A549 (cell line): ENCODE measurements at regions not wholly inside any gene's neighbourhood (a gene's known extent, or its start where the extent isn't known, plus 50 kb on each side); places are given as distances from the start of the nearest gene placed in this dataset.
A peak's percentile ranks its signal among the peaks of the same experiment; 100 is the strongest.

Experiments
- ATAC-seq, 2 experiments: fragments of 200-7000 bp in 1 of 2; fragments of >200 bp in 1 of 2; cut with Nextera tagmentation in 1 of 2; cut with Tn5 transposase in 1 of 2; 3 replicates each; pipeline versions ENCODE4 v1.8.0 to v1.9.1; 2018 to 2020; ENCODE audit warnings: mild to moderate bottlenecking in 1 of 2, moderate library complexity in 1 of 2
- CTCF ChIA-PET: fragments of 300-600 bp; sonication (Branson Sonifier 250); formaldehyde crosslinking; extraction: SDS; loops from one replicate; lab custom pipeline; 2021; ENCODE audit warnings: antibody characterized with exemption, inconsistent platforms; lab: Yijun Ruan, JAX
- POLR2A ChIA-PET: fragments of 350-600 bp; formaldehyde crosslinking; extraction: SDS; loops from one replicate; lab custom pipeline; 2021; ENCODE audit warnings: antibody characterized with exemption, inconsistent platforms; lab: Yijun Ruan, JAX
- DNase-seq, 2 experiments: peaks; one replicate each; pipeline versions ENCODE4 v3.0.0 to v3.0.0-alpha.2; 2011 to 2016; ENCODE audit warnings: low read depth in 1 of 2, low spot score in 1 of 2
- FAIRE-seq: peaks from 2 replicates; lab custom pipeline; 2011; peaks lifted over from hg19 to GRCh38; lab: Jason Lieb, UNC
- H3K27ac ChIP-seq, 2 experiments: fragments of >200 bp; sonication (Bioruptor Twin); formaldehyde crosslinking; 3 replicates each; pipeline ENCODE4 v1.5.1; 2016 to 2017
- H3K4me1 ChIP-seq: fragments of >200 bp; sonication (Bioruptor Twin); formaldehyde crosslinking; 3 replicates; pipeline ENCODE4 v1.6.1; 2016
- H3K4me2 ChIP-seq: fragments of >200 bp; sonication (Bioruptor Twin); formaldehyde crosslinking; 3 replicates; pipeline ENCODE4 v1.6.1; 2016
- H3K4me3 ChIP-seq: fragments of >200 bp; sonication (Bioruptor Twin); formaldehyde crosslinking; 3 replicates; pipeline ENCODE4 v1.5.1; 2016
- H3K9me3 ChIP-seq: fragments of >200 bp; sonication (Bioruptor Twin); formaldehyde crosslinking; 3 replicates; pipeline ENCODE4 v1.6.1; 2016
- BHLHE40 ChIP-seq: IDR thresholded peaks from 2 replicates; pipeline ENCODE4 v1.6.1; 2012; ENCODE audit warnings: low read depth, low read length, inconsistent platforms
- CBX8 ChIP-seq: fragments of 200-600 bp; sonication (generic); IDR thresholded peaks from 2 replicates; pipeline ENCODE4 v1.6.1; 2016
- CEBPB ChIP-seq, 2 experiments: fragments of >200 bp in 1 of 2; sonication (Bioruptor Twin) in 1 of 2; formaldehyde crosslinking in 1 of 2; IDR thresholded peaks; 2 replicates each; pipeline ENCODE4 v1.6.1; 2012 to 2016
- CHD2 ChIP-seq: fragments of 150-350 bp; IDR thresholded peaks from 2 replicates; pipeline ENCODE4 v1.6.1; 2014; ENCODE audit warnings: low read length; ENCODE audit not compliant: partially characterized antibody
- E2F6 ChIP-seq: IDR thresholded peaks from 2 replicates; pipeline ENCODE4 v1.6.1; 2012; ENCODE audit warnings: low read depth, borderline replicate concordance
- ELK1 ChIP-seq: fragments of 150-350 bp; IDR thresholded peaks from 2 replicates; pipeline ENCODE4 v1.6.1; 2014; ENCODE audit warnings: low read depth, mild to moderate bottlenecking, low read length
- FOSL2 ChIP-seq, 2 experiments: fragments of 450-650 bp in 1 of 2; fragments of >200 bp in 1 of 2; sonication (Bioruptor Twin) in 1 of 2; formaldehyde crosslinking; IDR thresholded peaks; 2 replicates each; pipeline versions ENCODE4 v1.5.0 to v1.6.1; 2016 to 2020; ENCODE audit warnings: mild to moderate bottlenecking in 1 of 2, moderate library complexity in 1 of 2
- FOXS1 ChIP-seq: fragments of 250-450 bp; sonication (Bioruptor Pico); IDR thresholded peaks from 2 replicates; pipeline ENCODE4 v1.5.0; 2020; ENCODE audit warnings: mild to moderate bottlenecking, moderate library complexity
- GATA3 ChIP-seq: IDR thresholded peaks from 2 replicates; pipeline ENCODE4 v1.6.1; 2012; ENCODE audit warnings: borderline replicate concordance
- JUNB ChIP-seq: fragments of >200 bp; sonication (Bioruptor Twin); formaldehyde crosslinking; IDR thresholded peaks from 2 replicates; pipeline ENCODE4 v1.6.1; 2016
- MAX ChIP-seq: IDR thresholded peaks from 2 replicates; pipeline ENCODE4 v1.6.1; 2012
- MAZ ChIP-seq: fragments of 150-350 bp; IDR thresholded peaks from 2 replicates; pipeline ENCODE4 v1.6.1; 2014; ENCODE audit warnings: antibody characterized with exemption, low read depth, low read length, borderline replicate concordance
- RARB ChIP-seq: fragments of 250-450 bp; sonication (Bioruptor Pico); IDR thresholded peaks from 2 replicates; pipeline ENCODE4 v1.8.0; 2021; ENCODE audit warnings: mild to moderate bottlenecking, moderate library complexity
- RFX5 ChIP-seq: fragments of 450-650 bp; IDR thresholded peaks from 2 replicates; pipeline ENCODE4 v1.7.1; 2014; ENCODE audit warnings: antibody characterized with exemption, mild to moderate bottlenecking, moderate library complexity
- USF2 ChIP-seq: fragments of 450-650 bp; IDR thresholded peaks from 2 replicates; pipeline ENCODE4 v1.6.1; 2014; ENCODE audit warnings: antibody characterized with exemption
- ZFP36 ChIP-seq: fragments of 450-650 bp; IDR thresholded peaks from 2 replicates; pipeline ENCODE4 v1.6.1; 2014; ENCODE audit warnings: borderline replicate concordance; ENCODE audit not compliant: partially characterized antibody
- WGBS: methylation state at CpG from one replicate; pipeline ENCODE4 v1.1.6; 2017; ENCODE audit errors: missing lambda C conversion rate; 5-methylcytosine and 5-hydroxymethylcytosine counted together
- small RNA-seq, 6 experiments: library from RNA; depleted of rRNA; stranded (forward); fragments of <200 nt; gene quantifications; one replicate each; pipeline ENCODE3, GENCODE V24; 2012

GRCh38 chr7:116449441-116449840 is 50.1 kb upstream of the CAV2 start:
- peaks cover 50% of the 10 kb centered on the region for H3K4me1 ChIP-seq
- 91% methylated on average over 4 of the region's 4 CpGs for WGBS
- H3K4me3 ChIP-seq: no peak overlapping the region
- no peak for TF ChIP-seq MAZ
- TF ChIP-seq RARB (CRISPR knock-in tag): no peak
- TF ChIP-seq CHD2: no peak
- no peak for TF ChIP-seq USF2
- TF ChIP-seq E2F6: no peak
- TF ChIP-seq JUNB: no peak
- no peak for TF ChIP-seq GATA3
- TF ChIP-seq CEBPB (IDR thresholded peaks at IDR 0.05): no peak
- TF ChIP-seq MAX: no peak
- no peak for TF ChIP-seq CBX8
- TF ChIP-seq FOXS1 (CRISPR knock-in tag): no peak
- no peak for TF ChIP-seq BHLHE40
- no peak for TF ChIP-seq ZFP36
- no peak for TF ChIP-seq ELK1
- TF ChIP-seq RFX5: no peak
- no peak for TF ChIP-seq FOSL2 (IDR thresholded peaks at IDR 0.05)
- no peak for TF ChIP-seq FOSL2 (CRISPR knock-in tag; IDR thresholded peaks at IDR 0.05)
- H3K27ac ChIP-seq: peak overlapping the region; percentile 47 to 64; a peak in 4 of 6 replicates
- POLR2A ChIA-PET: no interaction called here
- peak; percentile 78 for FAIRE-seq
- H3K9me3 ChIP-seq: no peaks in the 10 kb centered on the region
- CTCF ChIA-PET: interaction anchor here (1.3 kb wide), 1 partner anchor 77 kb away, joined by 5 read pairs; no protein-coding TSS in a partner anchor
- no peak for DNase-seq
- H3K4me2 ChIP-seq: no peak overlapping the region; the same call in 2 of the 3 replicates
- no peak for ATAC-seq

Small RNAs in the stretch of these regions (small RNA-seq; reads per million reads assigned to genes)
- gene RF00017: 0 reads per million in 6 experiments
